Duodenal mucosa (tissue), 2 donors: ENCODE measurements at regions not wholly inside any gene's neighbourhood (a gene's known extent, or its start where the extent isn't known, plus 50 kb on each side); places are given as distances from the start of the nearest gene placed in this dataset.
"Not testable (repeated sequence)": the region's sequence is repeated elsewhere in the genome, so short reads cannot be mapped to it uniquely, and the experiment has no call there.

ENCODE experiments used
- H3K27ac ChIP-seq: one replicate; pipeline ENCODE4 v1.7.0; 2013; ENCODE audit warnings: low read depth, low read length
- H3K27me3 ChIP-seq, 2 donors: one replicate each; pipeline ENCODE4 v1.7.0; 2013; ENCODE audit warnings: low read length in 2 of 2, control low read depth in 1 of 2; ENCODE audit not compliant: insufficient read depth in 2 of 2, control insufficient read depth in 1 of 2
- H3K36me3 ChIP-seq, 2 donors: one replicate each; pipeline ENCODE4 v1.7.0; 2013; ENCODE audit warnings: low read length in 2 of 2, control low read depth in 1 of 2; ENCODE audit not compliant: insufficient read depth in 2 of 2, control insufficient read depth in 1 of 2
- H3K4me1 ChIP-seq, 2 donors: one replicate each; pipeline ENCODE4 v1.7.0; 2013; ENCODE audit warnings: low read length in 2 of 2, control low read depth in 1 of 2; ENCODE audit not compliant: insufficient read depth in 2 of 2, control insufficient read depth in 1 of 2
- H3K4me3 ChIP-seq, 2 donors: one replicate each; pipeline ENCODE4 v1.7.0; 2013; ENCODE audit warnings: low read length in 2 of 2, low read depth in 1 of 2
- H3K9ac ChIP-seq, 2 donors: one replicate each; pipeline ENCODE4 v1.7.0; 2013; ENCODE audit warnings: low read length in 2 of 2, low read depth in 1 of 2
- H3K9me3 ChIP-seq, 2 donors: one replicate each; pipeline ENCODE4 v1.7.0; 2013; ENCODE audit warnings: low read length in 2 of 2, control low read depth in 1 of 2; ENCODE audit not compliant: control insufficient read depth in 1 of 2

- no peaks in the 10 kb centered on the region for H3K4me1 ChIP-seq
- no peaks in the 10 kb centered on the region for H3K27me3 ChIP-seq
- peaks cover 0 to 2% of the 10 kb centered on the region in 2 donors for H3K9me3 ChIP-seq
- no peaks in the 10 kb centered on the region for H3K36me3 ChIP-seq
- H3K27ac ChIP-seq = no peak overlapping the region
- no peak overlapping the region for H3K9ac ChIP-seq
- no peak overlapping the region for H3K4me3 ChIP-seq
Observed at GRCh38 chr6:3919849-3920248, 70.7 kb downstream of the FAM50B start.

GRCh38 chr6:3920321-3920720 is 71.1 kb downstream of the FAM50B start:
- Histone ChIP-seq H3K36me3 (no peaks in the 10 kb centered on the region), H3K4me3 (no peak overlapping the region), H3K27ac (no peak overlapping the region), H3K27me3 (no peaks in the 10 kb centered on the region), H3K9me3 (peaks cover 0 to 2% of the 10 kb centered on the region in 2 donors), H3K4me1 (no peaks in the 10 kb centered on the region), H3K9ac (no peak overlapping the region)

- Histone ChIP-seq H3K36me3 (no peaks in the 10 kb centered on the region), H3K9ac (no peak overlapping the region), H3K9me3 (peaks cover 0 to 2% of the 10 kb centered on the region in 2 donors), H3K27ac (no peak overlapping the region), H3K4me3 (no peak overlapping the region), H3K4me1 (no peaks in the 10 kb centered on the region), H3K27me3 (no peaks in the 10 kb centered on the region)
Observed at GRCh38 chr6:3921663-3922062, 72.5 kb downstream of the FAM50B start.

GRCh38 chr6:3922619-3923018 is 73.4 kb downstream of the FAM50B start:
- not testable (repeated sequence) for H3K36me3 ChIP-seq, H3K4me1 ChIP-seq, H3K27ac ChIP-seq, H3K27me3 ChIP-seq, H3K4me3 ChIP-seq, H3K9me3 ChIP-seq, H3K9ac ChIP-seq

GRCh38 chr6:3925223-3926149 is 76.3 kb downstream of the FAM50B start:
- H3K9me3 ChIP-seq, H3K36me3 ChIP-seq, H3K4me3 ChIP-seq, H3K9ac ChIP-seq, H3K27me3 ChIP-seq, H3K27ac ChIP-seq, H3K4me1 ChIP-seq: not testable (repeated sequence)

GRCh38 chr6:3926150-3926482 is 76.9 kb downstream of the FAM50B start:
- H3K4me1 ChIP-seq = no peaks in the 10 kb centered on the region
- no peaks in the 10 kb centered on the region for H3K27me3 ChIP-seq
- no peak overlapping the region for H3K9ac ChIP-seq
- no peaks in the 10 kb centered on the region for H3K9me3 ChIP-seq
- no peaks in the 10 kb centered on the region for H3K36me3 ChIP-seq
- H3K4me3 ChIP-seq = no peak overlapping the region
- no peak overlapping the region for H3K27ac ChIP-seq

- no peaks in the 10 kb centered on the region for H3K9me3 ChIP-seq
- H3K9ac ChIP-seq = no peak overlapping the region
- no peaks in the 10 kb centered on the region for H3K36me3 ChIP-seq
- no peak overlapping the region for H3K27ac ChIP-seq
- H3K4me3 ChIP-seq = no peak overlapping the region
- no peaks in the 10 kb centered on the region for H3K4me1 ChIP-seq
- H3K27me3 ChIP-seq = no peaks in the 10 kb centered on the region
Observed at GRCh38 chr6:3928111-3928510, 78.9 kb downstream of the FAM50B start.

GRCh38 chr6:3929281-3929798 is 80.2 kb downstream of the FAM50B start:
- Histone ChIP-seq H3K9me3 (no peaks in the 10 kb centered on the region), H3K4me3 (no peak overlapping the region), H3K27me3 (no peaks in the 10 kb centered on the region), H3K9ac (no peak overlapping the region), H3K4me1 (no peaks in the 10 kb centered on the region), H3K36me3 (no peaks in the 10 kb centered on the region), H3K27ac (no peak overlapping the region)

- Histone ChIP-seq H3K4me3 (no peak overlapping the region), H3K9me3 (no peaks in the 10 kb centered on the region), H3K4me1 (no peaks in the 10 kb centered on the region), H3K27me3 (no peaks in the 10 kb centered on the region), H3K9ac (no peak overlapping the region), H3K36me3 (no peaks in the 10 kb centered on the region), H3K27ac (no peak overlapping the region)
Observed at GRCh38 chr6:3937438-3937837, 88.3 kb downstream of the FAM50B start.

GRCh38 chr6:3938715-3939367 is 89.7 kb downstream of the FAM50B start:
- Histone ChIP-seq H3K4me3 (no peak overlapping the region), H3K27me3 (no peaks in the 10 kb centered on the region), H3K27ac (no peak overlapping the region), H3K9ac (no peak overlapping the region), H3K9me3 (no peaks in the 10 kb centered on the region), H3K4me1 (no peaks in the 10 kb centered on the region), H3K36me3 (no peaks in the 10 kb centered on the region)
